C4-2B (cell line): ENCODE measurements at regions not wholly inside any gene's neighbourhood (a gene's known extent, or its start where the extent isn't known, plus 50 kb on each side); places are given as distances from the start of the nearest gene placed in this dataset.

Experiments used
- CTCF ChIP-seq: fragments of 450-650 bp; conservative IDR thresholded peaks from 2 replicates; pipeline ENCODE4 v1.5.1; 2017; ENCODE audit warnings: mild to moderate bottlenecking
- ZFX ChIP-seq: fragments of 450-650 bp; IDR thresholded peaks from 2 replicates; pipeline ENCODE4 v1.6.1; 2017

- TF ChIP-seq CTCF (no peak), ZFX (no peak)
Observed at GRCh38 chr2:88925770-88926462, 234.4 kb downstream of the RPIA start.
